Embryonic facial prominence (tissue), 1 donor: ENCODE measurements at regions not wholly inside any gene's neighbourhood (a gene's known extent, or its start where the extent isn't known, plus 50 kb on each side); places are given as distances from the start of the nearest gene placed in this dataset.
A peak's percentile ranks its signal among the peaks of the same experiment; 100 is the strongest.

Experiments used
- DNase-seq: peaks from one replicate; pipeline ENCODE4 v3.0.0-alpha.2; 2016; ENCODE audit errors: extremely low spot score

DNA sequence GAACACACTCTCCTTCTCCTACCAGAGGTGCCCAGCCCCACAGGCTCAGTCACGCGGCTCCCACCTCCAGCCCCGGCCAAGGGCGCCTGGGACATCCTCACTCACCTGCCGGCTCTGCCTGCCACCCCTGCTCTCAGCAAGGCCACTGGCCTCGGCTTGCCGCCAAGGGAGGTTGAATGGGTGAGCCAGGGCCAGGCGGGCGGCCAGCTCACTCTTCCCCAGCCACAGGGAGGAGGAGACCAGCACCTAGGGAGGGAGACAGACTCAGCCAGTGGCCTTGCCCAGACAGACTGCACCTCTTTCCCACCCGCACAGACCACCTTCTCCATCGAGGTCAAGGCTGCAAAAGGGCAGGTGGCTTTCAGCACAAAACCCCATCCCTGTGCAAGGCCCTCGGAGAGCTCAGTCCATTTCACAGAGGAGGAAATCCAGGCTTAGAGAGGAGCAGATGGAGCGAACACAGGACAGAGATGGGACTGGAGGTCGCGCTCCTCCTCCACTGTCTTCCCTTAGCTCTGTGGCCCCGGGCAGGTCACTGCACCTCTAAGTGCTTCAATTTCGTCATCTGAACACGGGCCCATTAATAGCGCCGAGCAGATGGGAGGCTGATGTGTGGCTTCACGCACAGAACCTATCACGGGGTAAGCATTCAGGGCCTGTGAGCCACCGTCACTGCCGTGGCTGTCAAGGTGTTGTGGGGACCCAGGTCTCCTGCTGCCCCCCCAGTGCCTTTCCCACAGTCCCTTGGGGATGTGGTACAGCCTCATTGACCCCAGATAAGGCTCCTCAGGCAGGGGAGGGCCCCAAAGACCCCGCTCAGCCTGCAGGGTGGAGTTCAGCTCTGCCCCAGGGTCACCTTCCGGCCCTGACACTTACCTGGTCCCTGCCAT, 56.1 kb downstream of the RMI2 start:
- no peak for DNase-seq

DNA sequence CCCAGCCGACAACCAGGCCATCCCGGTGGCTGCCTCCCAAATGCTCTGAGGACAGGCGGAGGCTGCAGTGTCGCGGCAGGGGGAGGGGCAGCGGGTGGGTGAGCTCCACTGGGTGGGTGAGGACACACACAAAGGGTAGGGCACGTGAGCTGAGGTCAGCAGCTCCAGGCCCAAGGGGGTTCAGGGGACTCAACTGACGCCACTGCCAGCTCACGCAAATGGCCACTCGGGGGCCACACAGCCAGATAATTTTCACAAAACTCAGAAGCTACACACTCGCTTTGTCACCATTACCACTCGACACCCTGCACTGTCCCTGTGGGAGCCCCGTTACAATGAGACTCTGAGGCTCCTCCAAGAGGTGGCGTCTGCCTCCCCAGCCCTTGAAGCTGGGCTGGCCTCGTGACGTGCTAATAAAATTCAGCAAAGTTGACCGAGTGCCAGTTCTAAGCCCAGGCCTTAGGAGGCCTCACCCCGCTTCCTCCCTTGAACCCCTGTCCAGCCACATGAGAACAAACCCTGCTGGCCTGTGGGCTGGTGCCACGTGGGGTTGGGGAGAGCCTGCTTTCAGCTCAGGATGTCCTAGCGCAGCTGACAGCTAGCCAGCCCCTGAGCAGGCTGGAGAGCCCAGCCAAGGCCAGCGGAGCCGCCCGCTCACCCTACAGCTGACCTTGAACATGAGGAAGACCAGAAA, 56.9 kb downstream of the RMI2 start:
- no peak for DNase-seq

DNA sequence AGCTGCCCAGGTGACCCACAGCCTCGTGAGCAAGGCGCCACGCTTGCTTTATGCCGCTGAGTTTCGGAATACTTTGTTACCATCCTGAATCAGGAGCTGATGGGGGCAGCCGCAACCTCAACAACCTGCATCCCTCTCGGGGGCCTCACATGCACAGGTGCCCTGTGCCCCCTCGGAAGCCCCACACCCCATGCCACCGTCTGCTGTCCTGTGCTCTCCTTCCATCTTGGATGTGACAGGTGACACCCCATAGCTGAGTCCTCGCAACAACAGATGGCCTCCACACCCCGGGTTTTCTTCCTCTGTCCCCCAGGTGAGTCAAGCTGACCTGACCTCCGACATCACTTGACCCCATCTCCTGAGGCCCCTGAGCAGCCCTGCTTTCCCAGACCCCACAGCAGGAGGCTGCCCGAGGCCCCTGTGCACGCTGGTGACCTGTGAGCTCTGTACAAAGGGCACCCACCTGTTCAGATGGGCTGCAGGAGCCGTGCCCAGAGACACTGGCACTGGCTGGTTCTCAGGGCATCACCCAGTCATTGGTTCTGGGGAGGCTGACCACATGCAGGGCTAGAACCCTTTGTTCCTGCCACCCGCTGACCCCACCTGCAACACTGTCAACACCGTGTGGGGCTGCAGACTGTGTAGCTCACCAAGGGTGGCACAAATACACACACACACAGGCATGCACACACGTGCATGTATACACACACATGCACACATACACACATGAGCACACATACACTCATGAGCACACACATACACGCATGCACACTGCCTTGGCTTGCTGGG, 57.7 kb downstream of the RMI2 start:
- DNase-seq: no peak

DNA sequence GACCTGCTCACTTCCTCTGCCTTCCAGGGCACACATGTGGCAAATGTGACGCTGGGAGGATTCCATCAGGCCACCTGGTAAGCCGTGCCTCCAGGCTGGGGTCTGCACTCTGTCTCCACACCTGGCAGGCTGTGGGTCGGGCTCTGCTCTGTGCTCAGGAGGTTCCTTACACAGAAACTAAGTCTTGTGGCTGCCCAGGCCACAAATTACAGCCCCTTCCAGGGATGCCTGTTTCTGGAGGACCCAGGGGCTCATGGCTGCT, 58.2 kb downstream of the RMI2 start:
- no peak for DNase-seq

DNA sequence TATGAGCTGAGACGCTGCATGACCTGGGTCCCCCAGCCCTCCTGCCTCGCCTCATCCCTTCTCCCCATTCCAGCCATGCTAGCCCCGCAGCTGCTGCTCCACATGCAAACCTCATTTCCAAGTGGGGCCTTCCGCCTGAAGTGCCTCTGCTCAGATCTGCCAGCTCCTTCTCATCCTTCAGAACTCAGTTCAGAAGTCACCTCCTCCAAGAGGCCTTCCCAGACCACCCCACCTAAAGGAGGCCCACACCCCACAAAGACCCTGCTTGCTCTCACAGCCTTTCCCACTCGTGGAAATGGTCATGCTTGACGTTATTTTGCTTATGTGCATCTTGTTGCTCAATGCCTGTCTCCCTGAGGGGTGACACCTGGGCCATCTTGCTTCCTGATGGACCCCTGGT, 58.7 kb downstream of the RMI2 start:
- no peak for DNase-seq

DNA sequence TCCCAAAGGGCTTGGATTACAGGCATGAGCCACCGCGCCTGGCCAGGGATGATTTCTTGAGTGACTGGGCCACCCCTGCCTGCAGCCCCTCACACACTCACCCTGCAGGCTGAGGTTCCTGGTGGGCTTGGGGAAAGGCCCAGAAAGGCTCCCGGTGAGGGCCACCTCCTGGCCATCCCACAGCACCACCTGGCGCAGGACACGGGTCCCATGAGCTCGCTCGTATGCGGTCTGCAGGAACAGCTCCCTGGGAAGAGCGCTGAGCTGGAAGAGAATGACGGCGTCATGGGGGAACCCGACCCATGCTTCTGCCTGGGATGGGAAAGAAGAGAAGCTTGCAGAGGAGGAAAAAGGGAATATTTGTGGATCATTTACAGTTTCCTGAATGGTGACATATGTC, 59.3 kb downstream of the RMI2 start:
- no peak for DNase-seq

DNA sequence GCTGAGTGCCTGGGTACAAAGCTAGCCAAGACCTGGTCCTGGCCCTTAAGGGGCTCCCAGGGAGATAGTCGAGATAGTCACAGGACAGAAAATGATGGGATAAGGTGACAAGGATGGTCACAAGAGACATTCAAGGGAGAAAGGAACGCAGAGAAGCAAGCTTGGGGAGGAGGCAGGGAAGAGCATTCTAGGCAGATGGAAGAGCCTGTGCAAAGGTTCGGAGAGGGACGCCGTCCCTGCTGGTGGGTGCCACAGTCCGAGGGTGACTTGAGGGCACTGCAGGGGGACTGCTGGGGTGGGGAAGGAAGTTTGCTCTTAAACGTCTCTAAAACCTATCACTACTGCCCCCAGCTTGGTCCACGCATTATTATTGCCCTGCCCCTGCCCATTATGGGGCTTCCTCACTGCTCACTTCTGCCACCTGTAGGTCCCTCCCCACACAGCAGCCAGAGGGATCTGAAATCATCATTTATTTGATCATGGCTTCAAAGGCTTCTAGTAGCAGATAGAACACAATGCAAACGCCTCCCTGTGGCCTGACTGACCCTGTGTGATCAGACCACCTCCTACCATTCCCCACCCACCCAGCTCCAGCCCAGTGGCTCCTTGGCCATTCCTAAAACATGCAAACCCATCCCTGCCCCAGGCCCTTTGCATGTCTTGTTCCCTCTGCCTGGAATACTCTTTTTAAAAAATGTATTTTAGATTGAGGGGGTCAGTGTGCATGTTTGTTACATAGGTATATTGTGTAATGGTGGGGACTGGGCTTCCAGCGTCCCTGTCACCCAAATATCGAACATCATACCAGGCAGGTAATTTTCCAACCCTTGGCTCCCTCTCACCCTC, 60.3 kb downstream of the RMI2 start:
- DNase-seq: no peak

DNA sequence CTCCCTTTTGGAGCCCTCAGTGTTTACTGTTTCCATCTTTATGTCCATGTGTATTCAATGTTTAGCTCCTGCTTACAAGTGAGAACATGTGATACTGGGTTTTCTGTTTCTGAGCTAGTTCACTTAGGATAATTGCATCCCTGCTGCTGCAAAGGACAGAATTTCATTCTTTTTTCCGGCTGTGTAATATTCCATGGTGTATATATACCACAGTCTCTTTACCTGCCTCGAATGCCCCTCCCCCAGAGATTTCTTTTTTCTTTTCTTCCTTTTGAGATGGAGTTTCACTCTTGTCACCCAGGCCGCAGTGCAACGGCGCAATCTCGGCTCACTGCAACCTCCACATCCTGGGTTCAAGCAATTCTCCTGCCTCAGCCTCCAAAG, 60.9 kb downstream of the RMI2 start:
- DNase-seq: no peak

DNA sequence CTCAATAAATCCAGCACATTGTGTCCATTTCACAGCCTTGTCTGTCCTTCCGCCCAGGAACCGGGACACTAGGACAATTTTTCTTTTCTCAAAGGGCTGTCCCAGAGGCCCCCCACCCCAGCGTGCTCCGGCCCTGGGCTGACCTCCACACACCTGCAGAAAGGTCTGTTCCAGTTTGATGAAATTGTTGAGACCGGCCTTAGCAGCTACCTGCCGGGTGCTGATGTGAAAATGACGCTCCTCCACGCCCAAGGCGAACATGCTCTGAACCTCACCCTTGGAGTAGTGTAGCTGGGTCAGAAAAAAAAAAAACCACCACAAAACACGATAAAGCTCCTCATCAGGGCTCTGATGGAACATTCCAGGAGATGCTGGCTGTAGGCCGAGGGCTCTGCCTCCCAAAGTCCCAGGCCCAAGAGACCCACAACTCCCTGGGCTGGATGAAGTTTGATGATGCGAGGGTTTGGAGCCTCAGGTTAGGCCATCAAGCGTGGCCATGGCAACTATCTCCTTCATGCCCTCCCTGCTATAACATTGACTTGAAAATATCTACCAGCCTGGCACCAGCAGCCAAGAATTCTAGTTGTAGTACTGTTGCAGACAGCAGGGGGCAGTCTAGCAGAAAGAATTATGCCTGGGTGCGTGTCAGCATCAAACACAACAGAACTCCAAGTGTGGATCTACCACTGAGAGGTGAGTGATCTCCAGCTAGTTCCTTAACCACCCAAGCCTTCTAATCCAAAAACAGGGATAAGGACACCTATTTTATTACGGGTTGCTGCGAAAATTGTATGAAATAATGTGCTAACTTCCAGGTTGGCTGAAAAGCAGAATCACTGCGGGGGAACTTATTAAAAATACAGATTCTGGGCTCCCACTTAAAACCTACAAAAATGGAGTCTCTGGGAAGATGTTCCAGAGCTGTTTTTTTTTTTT, 62.1 kb downstream of the RMI2 start:
- no peak for DNase-seq

DNA sequence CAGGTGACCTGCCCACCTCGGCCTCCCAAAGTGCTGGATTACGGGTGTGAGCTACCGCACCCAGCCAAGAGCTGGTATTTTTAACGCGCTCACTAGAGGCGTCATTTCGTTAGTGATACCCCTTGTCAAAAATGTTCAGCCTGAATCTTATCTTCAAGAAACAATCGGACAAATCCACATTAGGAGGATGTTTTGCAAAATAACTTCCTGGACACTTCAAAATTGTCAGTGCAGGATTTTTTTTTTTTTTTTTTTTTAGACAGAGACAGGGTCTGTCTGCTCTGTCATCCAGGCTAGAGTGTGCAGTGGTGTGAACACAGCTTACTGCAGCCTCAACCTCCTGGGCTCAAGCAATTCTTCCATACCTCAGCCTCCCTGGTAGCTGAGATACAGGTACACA, 63.0 kb downstream of the RMI2 start:
- no peak for DNase-seq

DNA sequence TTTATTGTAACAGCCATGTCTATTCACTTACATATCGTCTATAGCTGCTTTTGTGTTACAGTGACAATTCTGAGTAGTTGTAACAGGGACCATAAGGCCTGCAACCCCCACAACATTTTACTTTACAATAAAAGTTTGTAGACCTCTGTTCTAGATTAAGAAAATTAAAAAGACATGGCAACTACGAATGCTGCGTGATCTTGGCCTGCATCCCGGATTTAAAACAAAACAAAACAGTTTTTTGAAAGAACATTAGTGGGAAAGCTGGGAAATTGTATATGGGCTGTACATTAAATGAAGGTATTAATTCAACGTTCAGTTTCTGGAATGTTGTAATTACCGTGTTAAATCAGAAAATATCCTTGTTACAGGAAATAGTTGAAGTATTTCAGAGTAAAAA, 64.1 kb downstream of the RMI2 start:
- peak; percentile 76 for DNase-seq

DNA sequence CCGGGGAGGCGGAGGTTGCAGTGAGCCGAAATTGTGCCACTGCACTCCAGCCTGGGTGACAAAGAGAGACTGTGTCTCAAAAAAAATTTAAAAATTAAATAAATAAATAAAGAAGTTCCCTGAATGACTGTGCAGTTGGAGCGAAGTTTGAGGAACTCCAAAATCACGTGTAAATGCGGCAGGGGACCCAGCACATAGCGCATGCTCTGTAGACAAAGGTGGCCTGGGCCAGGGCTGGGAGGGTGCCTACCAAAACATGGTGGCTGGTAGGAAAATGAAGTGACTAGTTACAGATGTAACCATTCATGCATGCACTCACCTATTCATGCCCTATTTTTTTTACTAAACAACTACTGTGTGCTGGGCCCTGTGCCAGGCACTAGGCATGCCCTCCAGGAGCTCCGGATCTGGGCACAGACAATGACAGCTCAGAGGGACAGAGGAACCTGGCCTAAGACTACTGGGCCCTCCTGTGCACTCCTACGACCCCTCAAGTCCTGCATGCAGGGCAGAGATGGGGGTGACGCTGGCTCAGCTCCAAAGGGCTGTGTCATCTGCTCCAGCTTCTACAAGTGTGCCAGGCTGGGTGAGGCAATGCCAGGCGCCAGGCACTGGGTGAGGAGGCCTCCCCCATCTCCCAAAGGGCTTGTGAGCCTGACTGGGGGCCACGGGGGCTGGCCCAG, 65.3 kb downstream of the RMI2 start:
- DNase-seq: no peak

DNA sequence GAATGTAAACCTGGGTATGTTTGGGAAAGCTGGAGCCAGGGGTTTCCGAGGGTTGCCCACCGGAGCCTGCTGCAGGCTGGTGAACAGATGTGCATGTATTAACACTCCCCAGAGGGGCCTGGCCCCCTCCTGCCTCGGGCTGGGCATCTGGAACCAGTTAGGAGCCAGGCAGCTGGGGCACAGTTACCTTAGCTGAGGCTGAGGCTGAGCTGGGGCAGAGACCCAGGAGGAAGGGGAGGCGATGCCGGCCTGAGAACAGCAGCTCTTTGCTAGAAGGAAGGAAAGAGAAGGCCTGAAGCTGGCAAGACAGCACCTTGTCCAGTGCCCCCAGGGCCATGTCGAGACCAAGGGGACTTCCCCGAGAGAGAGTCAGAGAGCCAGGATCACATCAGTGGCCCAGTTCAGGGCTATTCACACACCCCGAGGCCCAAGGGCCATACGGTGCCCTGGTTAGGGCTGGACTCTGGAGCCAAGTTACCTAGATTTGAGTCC, 65.8 kb downstream of the RMI2 start:
- DNase-seq: no peak

DNA sequence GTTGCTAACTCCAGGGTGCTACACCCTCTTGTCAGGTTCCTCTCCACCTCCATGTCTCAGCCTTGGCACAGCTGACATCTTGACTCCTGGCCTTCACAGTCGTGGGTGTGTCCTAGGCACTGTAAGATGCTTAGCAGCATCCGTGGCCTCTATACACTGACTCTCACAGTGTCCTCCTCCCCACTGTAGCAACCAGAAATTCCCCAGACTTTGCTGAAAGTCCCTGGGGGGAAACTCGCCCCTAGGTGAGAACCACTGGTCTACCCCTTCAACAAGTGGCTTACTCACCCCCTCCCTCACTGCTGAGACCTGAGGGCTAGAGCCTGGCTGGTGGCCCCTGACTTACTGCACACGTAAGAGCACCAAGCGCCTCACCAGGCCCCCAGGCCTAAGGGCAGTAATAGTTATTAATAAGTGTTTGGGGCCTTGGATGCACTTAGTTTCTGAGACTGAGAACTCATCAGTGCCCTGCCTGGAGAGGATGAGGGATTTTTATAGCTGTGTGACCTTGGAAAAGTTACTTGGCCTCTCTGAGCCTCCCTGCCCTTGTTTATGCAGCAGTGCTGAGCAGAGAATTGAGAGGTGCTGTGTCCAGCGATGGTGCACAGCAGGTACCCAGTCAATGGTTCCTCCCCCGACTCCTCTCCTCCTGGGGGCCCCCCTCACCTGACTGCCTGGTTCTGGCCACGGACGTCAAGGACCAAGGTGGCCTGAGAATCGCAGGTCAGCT, 67.1 kb downstream of the RMI2 start:
- no peak for DNase-seq

DNA sequence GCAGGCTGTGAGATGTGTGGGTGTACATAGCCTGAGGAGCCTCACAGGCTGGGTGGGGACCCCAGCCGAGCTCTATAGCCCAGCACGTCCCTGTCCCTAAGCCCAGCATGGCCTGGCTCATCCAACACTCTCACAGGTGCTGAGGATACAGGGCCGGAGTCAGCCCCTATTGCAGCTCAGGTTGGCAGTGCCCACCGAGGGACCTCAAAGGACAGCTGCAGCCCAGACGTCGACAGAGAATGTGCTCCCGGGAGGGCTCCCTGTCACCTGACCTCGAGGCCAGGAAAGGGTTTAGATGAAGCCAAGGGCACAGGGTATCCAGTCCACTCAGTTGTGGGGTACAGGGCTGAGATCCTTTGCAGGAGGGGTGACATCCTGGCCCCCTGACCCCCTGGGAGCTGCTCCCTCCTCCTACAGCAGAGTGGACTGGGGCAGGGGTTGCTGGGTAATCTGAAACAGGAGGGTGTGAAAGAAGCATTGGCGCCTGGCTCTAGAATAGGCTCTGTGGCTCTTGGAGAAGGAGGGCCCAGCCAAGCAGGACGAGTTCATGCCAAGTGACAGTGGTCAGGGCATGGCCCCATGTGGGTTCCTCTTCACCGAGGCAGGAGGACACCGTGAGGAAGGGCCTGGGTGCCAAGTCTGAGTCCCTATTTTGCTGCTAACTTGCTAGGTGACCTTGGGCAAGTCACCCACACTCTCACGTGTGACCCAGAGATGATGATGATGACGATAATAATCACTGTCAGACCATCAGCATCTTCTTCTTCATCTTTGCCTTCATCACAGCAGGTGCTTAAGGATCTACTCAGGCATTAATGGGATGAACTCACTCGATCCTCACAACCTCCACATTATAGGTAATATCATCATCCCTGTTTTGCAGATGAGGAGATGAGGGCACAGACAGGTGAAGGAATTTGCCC, 68.0 kb downstream of the RMI2 start:
- no peak for DNase-seq

DNA sequence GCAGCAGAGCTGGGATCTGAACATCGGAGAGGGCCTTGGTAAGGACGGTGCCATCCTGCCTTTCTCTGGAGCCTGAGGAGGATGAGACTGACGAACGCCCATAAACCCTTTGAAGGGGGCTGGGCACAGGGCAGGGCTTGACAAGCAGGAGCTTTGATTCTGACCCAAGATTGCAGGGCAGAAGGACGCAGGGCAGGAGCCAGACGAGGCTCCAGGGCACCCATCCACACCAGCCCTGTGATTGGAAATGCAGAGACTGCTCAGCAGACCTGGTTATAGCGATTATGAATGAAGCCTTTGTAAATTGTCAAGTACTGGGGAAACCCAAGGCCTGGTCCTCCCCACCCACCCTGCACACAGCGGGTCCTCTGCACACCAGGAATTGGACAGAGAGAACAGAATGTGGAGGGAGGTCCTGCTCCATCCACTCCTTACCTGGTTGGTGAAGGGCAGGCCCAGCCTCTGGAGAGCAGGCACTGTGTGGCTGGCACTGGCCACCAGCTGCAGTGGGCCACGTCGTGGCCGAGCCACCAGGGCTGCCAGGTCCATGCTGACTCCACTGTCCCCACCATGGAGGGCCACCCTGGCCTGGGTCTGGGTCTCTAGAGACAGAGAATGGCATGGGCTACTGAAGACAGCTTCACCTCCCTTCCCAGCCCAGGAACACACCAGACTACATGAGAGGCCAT, 68.8 kb downstream of the RMI2 start:
- no peak for DNase-seq
